UCSD-AML1 (cell line): ENCODE measurements at regions not wholly inside any gene's neighbourhood (a gene's known extent, or its start where the extent isn't known, plus 50 kb on each side); places are given as distances from the start of the nearest gene placed in this dataset.
"Not testable (repeated sequence)": the region's sequence is repeated elsewhere in the genome, so short reads cannot be mapped to it uniquely, and the experiment has no call there.

ENCODE experiments used
- DNase-seq: peaks from one replicate; lab custom pipeline; 2025; ENCODE audit not compliant: unreplicated experiment; lab: John Stamatoyannopoulos, UW

DNA sequence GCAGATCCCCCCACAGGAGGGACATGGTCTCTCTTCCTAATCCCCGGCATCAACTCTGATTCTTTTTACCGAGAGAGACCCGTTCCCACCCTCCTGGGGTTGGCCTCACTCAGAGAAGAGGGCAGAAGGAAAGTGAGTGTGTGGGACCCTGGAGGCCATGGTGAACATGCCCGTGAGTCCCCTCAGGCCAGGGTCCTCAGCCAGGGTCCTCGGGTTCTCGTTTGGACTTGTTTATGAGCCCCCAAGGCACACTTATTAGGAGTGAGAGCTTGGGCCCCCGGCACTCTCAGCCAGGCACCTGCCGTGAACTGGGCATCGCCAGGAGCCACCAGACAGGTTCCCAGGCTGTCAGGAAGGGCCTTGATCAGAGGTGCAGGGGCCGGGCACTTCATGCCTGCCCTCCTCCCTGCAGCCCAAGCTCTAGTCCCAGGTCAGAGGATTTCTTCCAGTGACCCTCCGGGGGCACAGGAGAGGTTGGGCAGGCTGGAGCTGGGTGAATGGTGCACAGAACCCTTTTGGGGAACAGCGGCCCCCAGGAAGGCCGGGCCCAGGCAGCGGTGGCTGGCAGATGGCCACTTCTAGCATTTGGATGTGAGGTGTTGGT lies 122.6 kb downstream of the CRYAA start:
- DNase-seq, result no peak

DNA sequence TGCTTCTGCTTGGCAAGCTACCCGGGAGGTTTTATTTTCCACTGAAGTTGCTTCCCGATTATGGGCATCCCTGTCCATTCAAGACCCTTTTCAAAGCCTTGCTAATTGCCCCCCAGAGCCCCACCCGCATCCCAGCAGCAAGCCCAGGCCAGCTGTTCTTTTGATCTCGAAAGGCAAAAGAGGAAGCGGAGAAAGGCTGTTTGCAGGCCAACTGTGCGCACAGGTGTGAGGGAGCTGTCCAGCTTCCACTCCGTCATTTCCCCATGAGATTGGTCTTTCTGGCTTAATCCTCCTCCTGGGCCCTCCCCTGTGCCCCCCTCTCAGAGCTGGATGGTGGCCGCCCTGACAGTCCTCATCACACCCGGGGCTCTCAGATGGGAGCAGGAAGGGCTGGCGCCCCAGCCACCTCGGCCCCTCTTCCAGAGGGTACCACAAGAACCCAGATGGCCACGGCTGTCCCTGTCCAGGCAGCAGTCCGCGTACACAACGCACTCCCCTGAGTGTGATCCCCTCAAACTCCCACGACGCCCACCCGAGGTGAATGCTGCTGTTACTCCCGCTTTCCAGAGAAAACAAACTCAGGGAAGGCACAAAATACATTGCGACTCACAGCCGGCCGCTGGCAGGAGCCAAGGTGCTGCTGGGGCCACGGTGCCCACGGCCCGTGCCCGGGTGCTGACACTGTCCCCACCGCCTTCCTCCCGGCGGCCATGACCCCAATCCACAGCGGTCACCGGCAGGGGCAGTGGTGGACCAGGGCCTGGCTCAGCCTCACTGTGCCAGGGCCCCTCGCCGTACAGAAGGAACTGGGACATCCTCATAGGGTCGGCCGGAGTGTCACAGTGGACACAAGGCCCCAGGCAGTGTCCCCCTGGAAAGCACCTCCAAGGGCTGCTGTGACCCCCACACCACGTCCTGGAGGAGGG lies 121.9 kb downstream of the CRYAA start:
- DNase-seq, result no peak

DNA sequence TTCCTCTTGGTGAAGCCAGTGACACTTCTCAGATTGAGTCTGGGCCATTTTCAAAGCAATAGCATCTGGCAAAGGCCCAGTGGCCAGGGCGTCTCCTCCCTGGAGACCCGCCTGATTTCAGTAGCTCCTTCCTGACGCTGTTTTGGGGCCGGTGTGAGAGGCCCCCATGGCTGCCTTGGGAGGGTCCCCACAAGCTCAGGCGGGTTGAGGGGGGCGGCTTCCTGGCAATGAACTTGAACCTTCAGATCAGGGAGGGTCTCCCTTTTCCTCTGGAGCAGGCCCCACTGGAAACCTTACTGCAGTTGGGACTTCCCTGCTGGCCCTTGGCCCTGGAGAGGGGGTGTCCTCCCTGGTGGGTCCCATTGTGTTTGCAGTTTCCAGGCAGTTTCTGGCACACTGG lies 121.2 kb downstream of the CRYAA start:
- DNase-seq, result no peak

DNA sequence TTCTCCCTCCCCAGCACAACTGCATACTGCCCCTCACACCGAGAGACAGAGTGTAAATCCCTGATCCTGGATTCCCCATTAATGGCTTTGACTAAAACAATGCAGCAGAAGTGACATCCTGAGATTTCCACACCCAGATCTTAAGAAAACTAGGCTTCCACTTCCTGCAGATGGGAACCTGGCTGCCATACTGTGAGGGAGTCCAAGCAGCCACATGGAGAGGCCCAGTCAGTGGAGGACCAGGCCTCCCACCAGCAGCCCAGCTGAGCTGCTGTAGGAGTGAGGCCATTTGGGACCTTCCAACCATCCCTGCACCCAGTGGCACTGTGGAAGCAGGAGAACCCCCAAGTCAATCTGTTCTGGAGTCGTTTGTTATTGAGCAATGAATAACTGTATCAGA lies 120.6 kb downstream of the CRYAA start:
- DNase-seq, result no peak

GRCh38 chr21:43287795-43288755 lies 119.3 kb downstream of the CRYAA start:
- DNase-seq, result no peak

GRCh38 chr21:43287111-43287760 lies 118.4 kb downstream of the CRYAA start:
- no peak for DNase-seq

- DNase-seq, result no peak
Observed at GRCh38 chr21:43286196-43286595, 117.4 kb downstream of the CRYAA start.

GRCh38 chr21:43284700-43285099 lies 115.9 kb downstream of the CRYAA start:
- DNase-seq, result no peak

DNA sequence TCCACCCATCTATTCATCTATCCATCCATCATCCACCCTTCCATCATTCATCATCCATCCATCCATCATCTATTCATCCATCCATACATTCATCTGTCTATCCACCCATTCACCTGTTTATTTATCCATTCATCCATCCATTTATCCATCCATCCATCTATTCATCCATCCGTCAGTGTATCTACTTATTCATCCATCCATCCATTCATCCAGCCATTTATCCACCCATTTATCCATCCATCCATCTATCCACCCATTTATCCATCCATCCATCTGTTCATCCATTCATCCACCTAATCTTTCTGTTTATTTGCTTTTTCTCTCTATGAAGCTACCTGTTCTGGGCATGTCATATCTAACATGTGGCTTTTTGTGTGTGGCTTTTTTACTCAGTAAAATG lies 115.4 kb downstream of the CRYAA start:
- DNase-seq, result no peak

- DNase-seq, result not testable (repeated sequence)
Observed at GRCh38 chr21:43283925-43284221, 115.1 kb downstream of the CRYAA start.

DNA sequence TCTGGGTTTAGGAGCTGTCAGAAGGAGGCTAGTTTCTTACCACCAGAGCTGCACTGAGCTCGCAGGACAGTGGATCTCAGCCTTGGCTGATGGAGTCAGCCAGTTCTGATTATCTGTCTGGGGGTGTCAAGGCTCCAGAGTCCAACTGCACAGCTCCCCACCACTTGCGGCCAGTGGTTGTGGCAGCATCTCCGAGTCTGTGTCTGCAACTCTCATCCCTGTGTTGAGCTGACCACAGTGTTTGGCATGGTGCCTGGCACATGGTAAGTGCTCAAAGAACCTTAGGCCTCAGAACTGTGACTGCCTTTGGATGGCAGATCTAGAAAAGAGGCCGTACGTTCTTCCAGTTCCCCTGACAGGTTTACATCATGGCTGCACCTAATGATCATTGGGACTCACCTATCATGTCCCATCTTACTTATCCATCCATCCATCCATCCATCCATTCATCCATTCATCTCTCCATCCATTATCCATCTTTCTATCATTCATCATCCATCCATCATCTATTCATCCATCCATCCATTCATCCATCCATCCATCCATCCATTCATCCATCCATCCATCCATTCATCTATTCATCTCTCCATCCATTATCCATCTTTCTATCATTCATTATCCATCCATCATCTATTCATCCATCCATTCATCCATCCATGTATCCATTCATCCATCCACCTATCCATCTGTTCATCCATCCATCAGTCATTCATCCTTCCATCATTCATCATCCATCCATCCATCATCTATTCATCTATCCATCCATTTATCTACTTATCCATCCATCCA lies 114.5 kb downstream of the CRYAA start:
- no peak for DNase-seq

DNA sequence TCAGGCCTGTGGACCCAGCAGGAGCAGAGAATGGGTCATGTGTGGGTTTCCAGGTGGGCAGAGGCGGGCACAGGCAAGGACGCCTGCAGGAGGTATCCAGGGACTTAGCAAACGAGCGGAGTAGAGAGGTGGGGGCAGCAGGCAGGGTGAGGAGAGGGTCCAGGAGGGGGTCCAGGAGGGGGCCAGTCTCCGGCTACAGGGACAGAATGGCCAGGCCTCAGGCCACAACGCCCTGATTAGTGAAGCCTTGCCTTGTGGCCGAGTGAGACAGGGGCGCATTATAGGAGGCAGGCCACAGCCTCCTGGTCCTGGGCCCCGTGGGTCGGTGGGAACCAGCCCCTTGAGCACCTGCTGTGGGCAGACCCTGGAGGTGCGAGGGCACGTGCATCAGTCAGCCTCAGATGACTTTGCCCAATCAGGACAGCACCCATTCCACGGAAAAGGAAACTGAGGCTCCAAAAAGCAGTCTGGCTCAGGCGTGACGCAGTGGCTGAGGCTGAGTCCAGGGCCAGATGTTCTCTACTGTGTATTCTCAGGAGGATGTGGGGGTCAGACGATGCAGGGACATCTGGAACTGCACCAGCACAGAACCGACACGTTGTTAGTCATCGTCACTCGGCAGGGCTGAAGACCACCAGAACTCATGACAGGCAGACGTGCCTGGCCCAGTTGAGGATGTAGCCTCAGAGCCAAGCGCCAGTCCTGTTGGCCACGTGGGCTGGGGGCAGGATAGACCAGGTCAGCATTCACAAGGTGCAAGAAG lies 113.7 kb downstream of the CRYAA start:
- DNase-seq, result no peak

GRCh38 chr21:43281661-43282357 lies 113.0 kb downstream of the CRYAA start:
- no peak for DNase-seq

GRCh38 chr21:43280949-43281633 lies 112.3 kb downstream of the CRYAA start:
- DNase-seq, result no peak

DNA sequence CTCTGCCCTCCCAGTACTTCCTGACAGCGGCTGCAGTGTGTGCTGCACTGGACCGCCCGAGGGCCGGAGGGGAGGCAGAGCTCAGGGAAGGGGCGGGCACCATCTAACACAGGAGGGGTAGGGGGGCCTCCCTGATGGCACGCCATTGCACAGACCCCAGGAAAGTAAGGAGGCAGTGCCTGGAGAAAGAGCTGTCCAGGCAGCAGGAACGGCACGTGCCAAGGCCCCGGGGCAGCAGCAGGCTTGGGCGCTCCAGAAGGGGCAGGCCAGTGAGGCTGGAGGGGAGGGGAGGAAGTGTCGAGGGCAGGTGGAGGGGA lies 110.7 kb downstream of the CRYAA start:
- no peak for DNase-seq

GRCh38 chr21:43278766-43279577 lies 110.2 kb downstream of the CRYAA start:
- no peak for DNase-seq

- no peak for DNase-seq
Observed at GRCh38 chr21:43278359-43278758, 109.6 kb downstream of the CRYAA start.
